ENCODE measurements at regions not wholly inside any gene's neighbourhood (a gene's known extent, or its start where the extent isn't known, plus 50 kb on each side); places are given as distances from the start of the nearest gene placed in this dataset.

DNA sequence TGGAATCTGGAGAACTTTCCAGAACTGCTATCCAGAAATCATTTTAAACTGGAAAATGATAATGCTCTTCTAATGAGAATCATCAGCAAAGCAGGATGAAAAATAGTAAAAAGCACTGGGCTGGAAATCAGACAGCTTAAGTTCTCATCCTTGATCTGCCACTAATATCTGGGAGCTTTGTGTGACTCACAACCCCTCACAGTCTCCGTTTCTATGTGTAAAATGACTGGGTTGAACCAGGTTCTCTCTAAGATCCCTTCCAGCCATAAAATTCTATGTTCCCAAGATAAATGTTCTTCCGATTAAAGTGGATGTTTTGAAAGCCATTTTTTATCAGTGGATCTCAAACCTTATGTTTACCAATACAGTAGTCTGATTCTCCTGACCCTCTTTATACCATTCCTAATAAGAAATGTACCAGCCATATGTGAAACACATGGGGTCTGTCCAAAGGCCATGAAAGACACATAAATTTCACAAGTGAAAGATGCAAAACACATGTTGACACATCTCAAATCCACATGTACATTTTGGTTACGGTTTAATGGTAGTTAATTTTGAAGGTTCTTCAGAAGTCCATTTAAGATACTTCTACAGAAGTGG, 188.8 kb downstream of the EN1 start:
- no peaks in the 10 kb centered on the region for H4K20me1 ChIP-seq (ENCODE audit: insufficient read depth, low read length)
- H3K4me3 ChIP-seq (ENCODE audit: low read depth, low read length, poor library complexity, severe bottlenecking): no peak overlapping the region
- no peaks in the 10 kb centered on the region for H3F3A ChIP-seq (ENCODE audit: insufficient read depth, low read length)
- no peak overlapping the region for H3K27ac ChIP-seq (ENCODE audit: low read depth, low read length, poor library complexity, severe bottlenecking)
- no peaks in the 10 kb centered on the region for H3K27me3 ChIP-seq (ENCODE audit: insufficient read depth, low read length)
- no peak overlapping the region for H3K4me2 ChIP-seq (ENCODE audit: low read length)
- H3K9me2 ChIP-seq (ENCODE audit: low read depth, low read length): no peaks in the 10 kb centered on the region
- H2AFZ ChIP-seq (ENCODE audit: low read length): no peak overlapping the region
- H3K36me3 ChIP-seq (ENCODE audit: insufficient read depth, low read length): no peaks in the 10 kb centered on the region
- H3K9me3 ChIP-seq (ENCODE audit: low read length): no peaks in the 10 kb centered on the region
- H3K79me2 ChIP-seq (ENCODE audit: insufficient read depth, low read length): no peaks in the 10 kb centered on the region
- H3K9ac ChIP-seq (ENCODE audit: low read length): no peak overlapping the region
- no peak for TF ChIP-seq EZH2 (IDR thresholded peaks at IDR 0.05; ENCODE audit: borderline replicate concordance, low read length)
- TF ChIP-seq, protein P1, sequence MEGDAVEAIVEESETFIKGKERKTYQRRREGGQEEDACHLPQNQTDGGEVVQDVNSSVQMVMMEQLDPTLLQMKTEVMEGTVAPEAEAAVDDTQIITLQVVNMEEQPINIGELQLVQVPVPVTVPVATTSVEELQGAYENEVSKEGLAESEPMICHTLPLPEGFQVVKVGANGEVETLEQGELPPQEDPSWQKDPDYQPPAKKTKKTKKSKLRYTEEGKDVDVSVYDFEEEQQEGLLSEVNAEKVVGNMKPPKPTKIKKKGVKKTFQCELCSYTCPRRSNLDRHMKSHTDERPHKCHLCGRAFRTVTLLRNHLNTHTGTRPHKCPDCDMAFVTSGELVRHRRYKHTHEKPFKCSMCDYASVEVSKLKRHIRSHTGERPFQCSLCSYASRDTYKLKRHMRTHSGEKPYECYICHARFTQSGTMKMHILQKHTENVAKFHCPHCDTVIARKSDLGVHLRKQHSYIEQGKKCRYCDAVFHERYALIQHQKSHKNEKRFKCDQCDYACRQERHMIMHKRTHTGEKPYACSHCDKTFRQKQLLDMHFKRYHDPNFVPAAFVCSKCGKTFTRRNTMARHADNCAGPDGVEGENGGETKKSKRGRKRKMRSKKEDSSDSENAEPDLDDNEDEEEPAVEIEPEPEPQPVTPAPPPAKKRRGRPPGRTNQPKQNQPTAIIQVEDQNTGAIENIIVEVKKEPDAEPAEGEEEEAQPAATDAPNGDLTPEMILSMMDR (IDR thresholded peaks at IDR 0.05; ENCODE audit: low read length): no peak
- no peaks in the 10 kb centered on the region for H3K4me1 ChIP-seq (ENCODE audit: insufficient read depth, low read length, severe bottlenecking)

DNA sequence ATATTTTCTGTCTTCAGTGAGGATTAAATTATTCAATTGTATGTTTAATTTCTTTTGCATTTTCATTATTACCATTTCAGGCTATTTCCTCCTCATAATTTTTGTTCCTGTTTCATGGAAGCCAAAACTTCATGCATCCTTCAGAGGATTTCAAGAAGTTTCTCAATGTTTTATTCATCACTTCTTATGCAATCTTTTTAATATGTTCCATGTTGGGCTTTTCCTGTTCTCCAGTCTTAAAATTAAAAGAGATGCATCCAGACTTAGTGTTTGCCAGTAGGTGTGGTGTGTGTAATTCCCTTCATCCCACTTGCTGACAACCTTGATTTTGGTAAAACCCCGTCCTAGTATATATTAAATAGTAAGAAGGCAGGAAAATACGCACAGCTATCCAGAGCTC, 190.0 kb downstream of the EN1 start:
- no peaks in the 10 kb centered on the region for H3K27me3 ChIP-seq (ENCODE audit: insufficient read depth, low read length)
- H3K4me3 ChIP-seq (ENCODE audit: low read depth, low read length, poor library complexity, severe bottlenecking): no peak overlapping the region
- H3K27ac ChIP-seq (ENCODE audit: low read depth, low read length, poor library complexity, severe bottlenecking): no peak overlapping the region
- no peaks in the 10 kb centered on the region for H3K36me3 ChIP-seq (ENCODE audit: insufficient read depth, low read length)
- H3K4me1 ChIP-seq (ENCODE audit: insufficient read depth, low read length, severe bottlenecking): no peaks in the 10 kb centered on the region
- H4K20me1 ChIP-seq (ENCODE audit: insufficient read depth, low read length): no peaks in the 10 kb centered on the region
- no peak overlapping the region for H2AFZ ChIP-seq (ENCODE audit: low read length)
- H3K9ac ChIP-seq (ENCODE audit: low read length): no peak overlapping the region
- H3K9me3 ChIP-seq (ENCODE audit: low read length): no peaks in the 10 kb centered on the region
- H3K9me2 ChIP-seq (ENCODE audit: low read depth, low read length): no peaks in the 10 kb centered on the region
- no peaks in the 10 kb centered on the region for H3K79me2 ChIP-seq (ENCODE audit: insufficient read depth, low read length)
- TF ChIP-seq EZH2 (IDR thresholded peaks at IDR 0.05; ENCODE audit: borderline replicate concordance, low read length): no peak
- TF ChIP-seq, protein P1 (IDR thresholded peaks at IDR 0.05; ENCODE audit: low read length): no peak
- no peak overlapping the region for H3K4me2 ChIP-seq (ENCODE audit: low read length)
- no peaks in the 10 kb centered on the region for H3F3A ChIP-seq (ENCODE audit: insufficient read depth, low read length)

- Histone ChIP-seq H3K27me3 (ENCODE audit: insufficient read depth, low read length) (no peaks in the 10 kb centered on the region), H2AFZ (ENCODE audit: low read length) (no peak overlapping the region), H3K9me3 (ENCODE audit: low read length) (no peaks in the 10 kb centered on the region), H3K79me2 (ENCODE audit: insufficient read depth, low read length) (no peaks in the 10 kb centered on the region), H3K9me2 (ENCODE audit: low read depth, low read length) (no peaks in the 10 kb centered on the region), H3K4me3 (ENCODE audit: low read depth, low read length, poor library complexity, severe bottlenecking) (no peak overlapping the region), H3K4me2 (ENCODE audit: low read length) (no peak overlapping the region), H3K27ac (ENCODE audit: low read depth, low read length, poor library complexity, severe bottlenecking) (no peak overlapping the region), H4K20me1 (ENCODE audit: insufficient read depth, low read length) (no peaks in the 10 kb centered on the region), H3K4me1 (ENCODE audit: insufficient read depth, low read length, severe bottlenecking) (no peaks in the 10 kb centered on the region), H3K9ac (ENCODE audit: low read length) (no peak overlapping the region), H3F3A (ENCODE audit: insufficient read depth, low read length) (no peaks in the 10 kb centered on the region), H3K36me3 (ENCODE audit: insufficient read depth, low read length) (no peaks in the 10 kb centered on the region)
- TF ChIP-seq, protein P1 (IDR thresholded peaks at IDR 0.05; ENCODE audit: low read length): no peak
- TF ChIP-seq EZH2 (IDR thresholded peaks at IDR 0.05; ENCODE audit: borderline replicate concordance, low read length): no peak
These were observed 192.5 kb downstream of the EN1 start for GRCh38 chr2:118654945-118655344.
